H9 (cell line): ENCODE measurements at regions not wholly inside any gene's neighbourhood (a gene's known extent, or its start where the extent isn't known, plus 50 kb on each side); places are given as distances from the start of the nearest gene placed in this dataset.

Experiments used
- DNase-seq: peaks from one replicate; pipeline ENCODE4 v3.0.0-alpha.2; 2017
- H2AFZ ChIP-seq: one replicate; pipeline ENCODE4 v1.6.1; 2013; ENCODE audit warnings: mild to moderate bottlenecking, low read length, control low read depth, moderate library complexity
- H2AK5ac ChIP-seq: 2 replicates; pipeline ENCODE4 v1.6.1; 2013; ENCODE audit warnings: low read length, control low read depth, mixed read lengths; ENCODE audit not compliant: insufficient read length
- H2BK120ac ChIP-seq: one replicate; pipeline ENCODE4 v1.6.1; 2013; ENCODE audit warnings: low read depth, mild to moderate bottlenecking, low read length, control low read depth, inconsistent platforms; ENCODE audit not compliant: poor library complexity, severe bottlenecking
- H2BK12ac ChIP-seq: 2 replicates; pipeline ENCODE4 v1.6.1; 2013; ENCODE audit warnings: low read length, control low read depth, mixed read lengths, low read depth; ENCODE audit not compliant: insufficient read length
- H2BK15ac ChIP-seq: 2 replicates; pipeline ENCODE4 v1.6.1; 2013; ENCODE audit warnings: low read depth, low read length, control low read depth
- H2BK20ac ChIP-seq: one replicate; pipeline ENCODE4 v1.6.1; 2013; ENCODE audit warnings: low read depth, mild to moderate bottlenecking, low read length, control low read depth, inconsistent platforms; ENCODE audit not compliant: poor library complexity, severe bottlenecking
- H2BK5ac ChIP-seq: 2 replicates; pipeline ENCODE4 v1.6.1; 2013; ENCODE audit warnings: low read length, control low read depth, mixed read lengths; ENCODE audit not compliant: insufficient read length
- H3K14ac ChIP-seq: 2 replicates; pipeline ENCODE4 v1.6.1; 2013; ENCODE audit warnings: low read length, control low read depth; ENCODE audit not compliant: insufficient read depth
- H3K18ac ChIP-seq: 2 replicates; pipeline ENCODE4 v1.6.1; 2013; ENCODE audit warnings: low read depth, mild to moderate bottlenecking, mixed read lengths, low read length, control low read depth; ENCODE audit not compliant: insufficient read length
- H3K23ac ChIP-seq: 2 replicates; pipeline ENCODE4 v1.6.1; 2013; ENCODE audit warnings: low read length, control low read depth, mixed read lengths, low read depth; ENCODE audit not compliant: insufficient read length
- H3K23me2 ChIP-seq: 2 replicates; pipeline ENCODE4 v1.6.1; 2013; ENCODE audit warnings: low read depth, mild to moderate bottlenecking, mixed read lengths, low read length, control low read depth; ENCODE audit not compliant: insufficient read length, poor library complexity, severe bottlenecking
- H3K27ac ChIP-seq: 2 replicates; pipeline ENCODE4 v1.5.1; 2013; ENCODE audit warnings: low read length, control low read depth, mixed read lengths, low read depth; ENCODE audit not compliant: insufficient read length
- H3K27me3 ChIP-seq: 2 replicates; pipeline ENCODE4 v1.6.1; 2013; ENCODE audit warnings: low read length, control low read depth, inconsistent platforms; ENCODE audit not compliant: insufficient read depth
- H3K4ac ChIP-seq: 2 replicates; pipeline ENCODE4 v1.6.1; 2013; ENCODE audit warnings: low read depth, mild to moderate bottlenecking, control low read depth, inconsistent platforms, low read length, moderate library complexity
- H3K4me1 ChIP-seq: 2 replicates; pipeline ENCODE4 v1.6.1; 2013; ENCODE audit warnings: low read length, control low read depth, inconsistent platforms; ENCODE audit not compliant: insufficient read depth
- H3K4me2 ChIP-seq: 2 replicates; pipeline ENCODE4 v1.6.1; 2013; ENCODE audit warnings: low read length, control low read depth, mixed read lengths; ENCODE audit not compliant: insufficient read length, insufficient read depth
- H3K56ac ChIP-seq: 2 replicates; pipeline ENCODE4 v1.6.1; 2013; ENCODE audit warnings: low read depth, mild to moderate bottlenecking, mixed read lengths, low read length, control low read depth; ENCODE audit not compliant: insufficient read length
- H3K79me1 ChIP-seq: 2 replicates; pipeline ENCODE4 v1.6.1; 2013; ENCODE audit warnings: low read depth, mild to moderate bottlenecking, moderate library complexity, low read length, control low read depth, inconsistent platforms; ENCODE audit not compliant: insufficient read depth, poor library complexity, severe bottlenecking
- H3K79me2 ChIP-seq: 2 replicates; pipeline ENCODE4 v1.6.1; 2013; ENCODE audit warnings: low read length, control low read depth, inconsistent platforms; ENCODE audit not compliant: insufficient read depth
- H3K9ac ChIP-seq: 2 replicates; pipeline ENCODE4 v1.6.1; 2013; ENCODE audit warnings: low read length, control low read depth, mixed read lengths; ENCODE audit not compliant: insufficient read length; ENCODE audit errors: extremely low read depth
- H3K9me3 ChIP-seq: one replicate; pipeline ENCODE4 v1.6.1; 2013; ENCODE audit warnings: low read depth, low read length, inconsistent platforms; ENCODE audit not compliant: control insufficient read depth
- H3T11ph ChIP-seq: one replicate; pipeline ENCODE4 v1.6.1; 2013; ENCODE audit warnings: mild to moderate bottlenecking, low read length, control low read depth, inconsistent platforms
- H4K20me1 ChIP-seq: one replicate; pipeline ENCODE4 v1.6.1; 2013; ENCODE audit not compliant: control insufficient read depth, insufficient read length, insufficient read depth
- H4K5ac ChIP-seq: 2 replicates; pipeline ENCODE4 v1.6.1; 2013; ENCODE audit warnings: low read depth, mild to moderate bottlenecking, mixed read lengths, low read length, control low read depth; ENCODE audit not compliant: insufficient read length
- H4K8ac ChIP-seq: replicated peaks from 2 replicates; pipeline ENCODE4 v1.6.1; 2013; ENCODE audit warnings: low read length, control low read depth, mixed read lengths, low read depth; ENCODE audit not compliant: insufficient read length
- H4K91ac ChIP-seq: 2 replicates; pipeline ENCODE4 v1.6.1; 2013; ENCODE audit warnings: low read depth, mild to moderate bottlenecking, moderate library complexity, mixed read lengths, low read length, control low read depth; ENCODE audit not compliant: insufficient read length
- H3K27ac Mint-ChIP-seq, 3 experiments: 2 replicates in 2 of 3; 3 replicates in 1 of 3; pipeline ENCODE4 v1.8.0; 2020 to 2021; ENCODE audit warnings: mixed read lengths in 3 of 3, mild to moderate bottlenecking in 1 of 3, moderate library complexity in 1 of 3
- H3K27me3 Mint-ChIP-seq: 2 replicates; pipeline ENCODE4 v1.8.0; 2021; ENCODE audit warnings: low read depth, mild to moderate bottlenecking, moderate library complexity, mixed read lengths
- H3K36me3 Mint-ChIP-seq, 3 experiments: 2 replicates in 2 of 3; 3 replicates in 1 of 3; pipeline ENCODE4 v1.8.0; 2020 to 2021; ENCODE audit warnings: low read depth in 3 of 3, mixed read lengths in 3 of 3; ENCODE audit not compliant: insufficient read depth in 1 of 3
- H3K4me1 Mint-ChIP-seq, 2 experiments: 2 replicates each; pipeline ENCODE4 v1.8.0; 2020; ENCODE audit warnings: mixed read lengths in 2 of 2
- H3K4me3 Mint-ChIP-seq, 2 experiments: 2 replicates in 1 of 2; 3 replicates in 1 of 2; pipeline ENCODE4 v1.8.0; 2020 to 2021; ENCODE audit warnings: mild to moderate bottlenecking in 2 of 2, mixed read lengths in 2 of 2, moderate library complexity in 1 of 2
- H3K9me3 Mint-ChIP-seq, 2 experiments: 2 replicates in 1 of 2; 3 replicates in 1 of 2; pipeline ENCODE4 v1.8.0; 2020; ENCODE audit warnings: mild to moderate bottlenecking in 2 of 2, mixed read lengths in 2 of 2, moderate library complexity in 1 of 2
- WGBS: extraction: QIAGEN DNeasy Blood & Tissue Kit; methylation state at CpG from one replicate; pipeline ENCODE4 v1.1.7; 2013; ENCODE audit warnings: missing lambda C conversion rate, low lambda C conversion rate, mixed read lengths; ENCODE audit not compliant: insufficient read length; ENCODE audit errors: extremely low coverage; 5-methylcytosine and 5-hydroxymethylcytosine counted together
- TF ChIP-seq, protein P1 (sequence below): fragments of 200-600 bp; sonication (generic); conservative IDR thresholded peaks from 3 replicates; pipeline ENCODE4 v1.8.0; 2021; ENCODE audit warnings: antibody characterized with exemption, mild to moderate bottlenecking

DNA sequence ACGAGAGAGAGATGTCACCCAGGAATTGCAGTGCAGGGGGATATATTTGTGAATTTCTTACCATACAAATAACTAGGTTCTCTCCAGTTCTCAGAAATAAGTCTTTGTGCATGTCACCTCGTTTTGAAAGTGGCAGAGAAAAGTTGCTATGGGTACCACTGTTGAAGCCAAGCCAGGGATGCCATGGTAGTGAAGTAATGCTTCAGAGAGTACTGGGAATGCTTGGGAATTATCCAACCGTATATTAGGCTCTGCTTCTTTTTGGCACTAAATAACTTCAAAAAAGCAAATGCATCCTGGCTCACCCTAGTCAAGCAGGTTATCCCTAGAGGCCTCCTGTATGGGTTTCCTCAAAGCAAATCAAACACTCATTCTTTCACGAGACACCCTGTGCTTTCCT is 50.7 kb upstream of the DDX18 start:
- H3K4ac ChIP-seq = no peak overlapping the region
- no peaks in the 10 kb centered on the region for H3K4me1 ChIP-seq
- no peaks in the 10 kb centered on the region; a peak in 2 of 5 replicates for H3K9me3 Mint-ChIP-seq
- H2BK5ac ChIP-seq = no peak overlapping the region
- H3K27ac ChIP-seq = no peak overlapping the region
- no peaks in the 10 kb centered on the region for H3K4me1 Mint-ChIP-seq
- no peak overlapping the region for H3T11ph ChIP-seq
- H3K27me3 Mint-ChIP-seq = no peaks in the 10 kb centered on the region; the same call in 1 of the 2 replicates
- H3K9me3 ChIP-seq = no peaks in the 10 kb centered on the region
- no peak overlapping the region for H2BK20ac ChIP-seq
- no peak overlapping the region for H3K4me3 Mint-ChIP-seq
- no peak overlapping the region for H4K91ac ChIP-seq
- H4K20me1 ChIP-seq = no peaks in the 10 kb centered on the region
- H2BK12ac ChIP-seq = no peak overlapping the region
- H2BK120ac ChIP-seq = no peak overlapping the region
- no peak overlapping the region for H3K9ac ChIP-seq
- H3K18ac ChIP-seq = no peak overlapping the region
- TF ChIP-seq, protein P1, sequence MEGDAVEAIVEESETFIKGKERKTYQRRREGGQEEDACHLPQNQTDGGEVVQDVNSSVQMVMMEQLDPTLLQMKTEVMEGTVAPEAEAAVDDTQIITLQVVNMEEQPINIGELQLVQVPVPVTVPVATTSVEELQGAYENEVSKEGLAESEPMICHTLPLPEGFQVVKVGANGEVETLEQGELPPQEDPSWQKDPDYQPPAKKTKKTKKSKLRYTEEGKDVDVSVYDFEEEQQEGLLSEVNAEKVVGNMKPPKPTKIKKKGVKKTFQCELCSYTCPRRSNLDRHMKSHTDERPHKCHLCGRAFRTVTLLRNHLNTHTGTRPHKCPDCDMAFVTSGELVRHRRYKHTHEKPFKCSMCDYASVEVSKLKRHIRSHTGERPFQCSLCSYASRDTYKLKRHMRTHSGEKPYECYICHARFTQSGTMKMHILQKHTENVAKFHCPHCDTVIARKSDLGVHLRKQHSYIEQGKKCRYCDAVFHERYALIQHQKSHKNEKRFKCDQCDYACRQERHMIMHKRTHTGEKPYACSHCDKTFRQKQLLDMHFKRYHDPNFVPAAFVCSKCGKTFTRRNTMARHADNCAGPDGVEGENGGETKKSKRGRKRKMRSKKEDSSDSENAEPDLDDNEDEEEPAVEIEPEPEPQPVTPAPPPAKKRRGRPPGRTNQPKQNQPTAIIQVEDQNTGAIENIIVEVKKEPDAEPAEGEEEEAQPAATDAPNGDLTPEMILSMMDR = no peak
- H3K27ac Mint-ChIP-seq = no peak overlapping the region
- H2BK15ac ChIP-seq = no peak overlapping the region
- no peak overlapping the region for H3K4me2 ChIP-seq
- H3K14ac ChIP-seq = no peak overlapping the region
- H3K56ac ChIP-seq = no peak overlapping the region
- no peak overlapping the region for H2AFZ ChIP-seq
- no CpG with 5 or more reads among the region's 4 CpGs for WGBS
- H3K23ac ChIP-seq = no peak overlapping the region
- DNase-seq = no peak
- H4K8ac ChIP-seq = no peak overlapping the region
- no peaks in the 10 kb centered on the region for H3K79me2 ChIP-seq
- H3K23me2 ChIP-seq = no peaks in the 10 kb centered on the region
- no peaks in the 10 kb centered on the region for H3K27me3 ChIP-seq
- no peak overlapping the region for H4K5ac ChIP-seq
- no peaks in the 10 kb centered on the region for H3K79me1 ChIP-seq
- H3K36me3 Mint-ChIP-seq = no peaks in the 10 kb centered on the region
- no peak overlapping the region for H2AK5ac ChIP-seq
